SIG-M5 (cell line): ENCODE measurements at regions not wholly inside any gene's neighbourhood (a gene's known extent, or its start where the extent isn't known, plus 50 kb on each side); places are given as distances from the start of the nearest gene placed in this dataset.

Experiments
- DNase-seq: peaks from one replicate; lab custom pipeline; 2025; lab: John Stamatoyannopoulos, UW

GRCh38 chr16:87252269-87252970 is 64.8 kb downstream of the C16orf95 start:
- no peak for DNase-seq
